Left colon (tissue), 2 donors: ENCODE measurements at regions not wholly inside any gene's neighbourhood (a gene's known extent, or its start where the extent isn't known, plus 50 kb on each side); places are given as distances from the start of the nearest gene placed in this dataset.
"Not testable (repeated sequence)": the region's sequence is repeated elsewhere in the genome, so short reads cannot be mapped to it uniquely, and the experiment has no call there.

ENCODE experiments used
- ATAC-seq: fragments of 200-7000 bp; cut with Tn5 transposase; one replicate; pipeline ENCODE4 v1.9.1; 2020; ENCODE audit warnings: mild to moderate bottlenecking, moderate library complexity
- DNase-seq, 2 donors: peaks; one replicate each; pipeline ENCODE4 v3.0.0-alpha.2; 2020
- intact Hi-C, 2 donors: fragments of 100-400 bp; cut with DNase I in 1 of 2; cut with micrococcal nuclease in 1 of 2; formaldehyde crosslinking; loops; one replicate each; pipeline versions ENCODE4 v1.11.2 to v1.14.0; 2022; cut with DNase I, micrococcal nuclease
- donor health status: DM: no; HTN: no; CAD: no.
- donor health status: DM: yes; HTN: yes; CAD: no.

GRCh38 chr21:18991846-18992245, 588.3 kb upstream of the TMPRSS15 start:
- no peak for ATAC-seq
- no peak for DNase-seq
- intact Hi-C loops: no loop called here

GRCh38 chr21:19010251-19010650, 606.7 kb upstream of the TMPRSS15 start:
- DNase-seq (no peak), ATAC-seq (no peak)
- intact Hi-C loops: no loop called here

DNA sequence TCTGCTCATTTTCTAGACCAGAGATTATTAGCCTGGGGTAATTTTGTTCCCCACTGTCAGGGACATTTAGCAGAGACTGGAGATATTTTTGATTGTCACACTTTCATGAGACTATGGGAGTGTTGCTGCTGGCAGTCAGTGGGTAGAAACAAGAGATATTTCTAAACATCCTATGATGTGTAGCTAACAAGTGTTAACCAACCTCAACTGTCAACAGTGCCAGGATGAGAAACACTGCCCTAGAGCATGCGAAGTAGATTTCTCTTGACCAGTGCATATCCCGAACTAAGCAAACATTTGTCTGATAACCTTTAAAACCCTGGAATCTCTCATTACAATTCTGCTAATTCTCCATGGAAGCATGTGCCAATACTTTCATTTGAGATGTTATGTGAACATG, 607.4 kb upstream of the TMPRSS15 start:
- intact Hi-C loops: no loop called here
- no peak for DNase-seq

GRCh38 chr21:19011451-19011850, 607.9 kb upstream of the TMPRSS15 start:
- DNase-seq (no peak), ATAC-seq (no peak)
- intact Hi-C loops: no loop called here

More for the DNA sequence above, 607.4 kb upstream of the TMPRSS15 start:
- no peak for ATAC-seq

- ATAC-seq (no peak), DNase-seq (no peak)
- intact Hi-C loops: no loop called here
Measured at GRCh38 chr21:19013916-19014315, 610.3 kb upstream of the TMPRSS15 start.

DNA sequence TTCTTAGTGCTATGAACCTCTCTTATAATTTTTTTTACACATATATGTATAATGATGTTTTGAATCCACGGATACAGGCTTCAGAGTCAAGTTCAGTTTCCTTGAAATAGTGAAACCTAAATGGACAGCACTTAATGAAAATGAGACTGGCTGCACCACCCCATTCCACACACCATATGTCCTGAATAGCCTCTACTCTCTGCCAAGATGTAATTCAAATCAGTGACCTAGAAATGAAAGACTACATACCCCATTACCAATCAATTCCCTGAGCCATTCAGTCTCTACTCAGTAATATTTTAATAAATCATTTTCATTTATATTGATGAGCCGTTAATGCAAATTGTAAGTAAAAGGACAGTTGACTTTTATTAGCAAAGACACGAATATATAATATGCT, 614.9 kb upstream of the TMPRSS15 start:
- DNase-seq (no peak), ATAC-seq (no peak)
- intact Hi-C loops: no loop called here

GRCh38 chr21:19022978-19023377, 619.4 kb upstream of the TMPRSS15 start:
- DNase-seq (no peak), ATAC-seq (no peak)
- intact Hi-C loops: no loop called here

GRCh38 chr21:19026911-19027310, 623.3 kb upstream of the TMPRSS15 start:
- no peak for DNase-seq
- intact Hi-C loops: no loop called here
- no peak for ATAC-seq

GRCh38 chr21:19029816-19030215, 626.2 kb upstream of the TMPRSS15 start:
- ATAC-seq (no peak), DNase-seq (no peak)
- intact Hi-C loops: no loop called here

GRCh38 chr21:19031953-19032352, 628.4 kb upstream of the TMPRSS15 start:
- DNase-seq (no peak), ATAC-seq (no peak)
- intact Hi-C loops: no loop called here

- intact Hi-C loops: no loop called here
- ATAC-seq: no peak
Measured at GRCh38 chr21:19034041-19034440, 630.5 kb upstream of the TMPRSS15 start.

DNA sequence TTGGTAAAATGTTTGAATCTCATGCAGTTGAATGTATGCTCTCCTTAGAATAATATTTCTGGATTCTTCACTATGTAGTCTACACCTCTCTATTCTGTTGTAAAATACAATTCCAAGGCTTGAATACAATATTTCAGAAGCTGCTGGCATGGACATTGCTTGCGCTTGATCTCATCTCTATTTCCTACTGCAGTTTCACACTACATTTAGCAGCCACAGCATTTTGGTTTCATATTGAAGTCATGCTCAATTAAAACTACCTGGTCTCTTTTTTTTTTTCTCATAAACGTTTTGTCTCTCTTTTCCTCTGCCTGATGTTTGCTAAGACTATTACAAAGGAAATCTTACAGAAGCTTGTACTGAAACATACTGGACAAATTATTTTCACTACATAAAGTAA, 631.0 kb upstream of the TMPRSS15 start:
- intact Hi-C loops: no loop called here
- ATAC-seq: no peak
- DNase-seq: no peak

More at GRCh38 chr21:19034041-19034440, 630.5 kb upstream of the TMPRSS15 start:
- DNase-seq: no peak

DNA sequence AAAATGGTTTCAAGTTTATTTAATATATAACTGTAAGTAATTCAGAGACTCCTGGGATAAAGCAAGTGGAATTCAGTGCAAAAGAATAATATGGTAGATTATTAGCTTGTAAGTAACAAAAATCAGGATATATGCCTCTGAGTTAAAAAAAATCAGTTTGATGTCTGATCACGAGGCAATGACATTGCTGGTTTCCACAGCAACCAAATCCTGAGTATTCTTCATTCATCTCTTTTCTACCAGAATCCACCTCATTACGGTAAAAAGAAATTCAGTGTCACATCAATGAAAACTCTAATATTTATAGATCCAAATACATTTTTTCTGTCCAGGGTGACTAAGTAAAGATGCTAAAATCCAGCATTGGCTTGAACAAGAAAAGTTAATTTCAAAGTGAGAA, 642.3 kb upstream of the TMPRSS15 start:
- no peak for ATAC-seq
- intact Hi-C loops: no loop called here
- DNase-seq: no peak

GRCh38 chr21:19048098-19048672, 644.6 kb upstream of the TMPRSS15 start:
- intact Hi-C loops: no loop called here
- DNase-seq (no peak), ATAC-seq (peak; percentile 94)

DNA sequence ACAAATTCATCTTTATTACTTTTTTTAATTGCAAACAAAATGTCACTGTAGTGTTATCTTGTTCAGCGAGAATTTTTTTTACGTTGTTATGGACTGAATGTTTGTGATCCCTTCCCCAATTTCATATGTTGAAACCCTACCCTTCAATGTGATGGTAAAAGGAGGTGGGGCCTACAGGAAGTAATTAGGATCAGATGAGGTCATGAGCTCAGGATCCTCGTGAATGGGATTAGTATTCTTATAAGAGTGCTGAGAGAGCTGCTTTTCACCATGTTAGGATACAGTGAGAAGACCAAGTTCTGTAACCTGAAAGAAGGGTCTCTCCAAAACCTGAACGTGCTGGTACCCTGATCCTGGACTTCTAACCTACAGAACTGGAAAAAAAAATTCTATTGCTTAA, 646.0 kb upstream of the TMPRSS15 start:
- DNase-seq (no peak), ATAC-seq (peak; percentile 53)
- intact Hi-C loops: no loop called here

- ATAC-seq: no peak
- intact Hi-C loops: no loop called here
- no peak for DNase-seq
Measured at GRCh38 chr21:19065164-19065563, 661.6 kb upstream of the TMPRSS15 start.

GRCh38 chr21:19076031-19076430, 672.4 kb upstream of the TMPRSS15 start:
- no peak for ATAC-seq
- intact Hi-C loops: no loop called here
- no peak for DNase-seq

DNA sequence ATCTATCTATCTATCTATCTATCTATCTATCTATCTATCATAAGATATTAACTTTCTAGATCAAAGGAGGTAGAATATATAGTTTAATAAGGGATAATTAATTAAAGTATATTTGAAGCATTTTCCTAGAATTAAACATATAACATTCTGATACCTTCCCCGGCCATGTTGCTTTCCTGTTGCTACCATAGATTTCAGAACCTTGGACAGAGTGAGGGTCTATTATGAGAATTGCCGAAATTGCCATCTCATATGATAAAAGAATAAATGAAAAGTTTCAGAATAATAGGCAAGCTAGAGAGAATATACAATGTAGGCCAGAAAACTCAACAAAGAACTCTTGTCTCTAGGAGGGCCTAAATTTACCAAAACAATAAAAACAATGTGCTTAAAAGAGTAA, 706.1 kb upstream of the TMPRSS15 start:
- intact Hi-C loops: no loop called here
- ATAC-seq: no peak
- no peak for DNase-seq

- DNase-seq, intact Hi-C loops, ATAC-seq: not testable (repeated sequence)
Measured at GRCh38 chr21:19119259-19119658, 715.7 kb upstream of the TMPRSS15 start.

- ATAC-seq (no peak), DNase-seq (no peak)
- intact Hi-C loops: no loop called here
Measured at GRCh38 chr21:19120591-19120990, 717.0 kb upstream of the TMPRSS15 start.

GRCh38 chr21:19122356-19122755, 718.8 kb upstream of the TMPRSS15 start:
- ATAC-seq (no peak), DNase-seq (no peak)
- intact Hi-C loops: no loop called here

- DNase-seq (no peak), ATAC-seq (no peak)
- intact Hi-C loops: no loop called here
Measured at GRCh38 chr21:19123053-19123452, 719.5 kb upstream of the TMPRSS15 start.
